SK-N-DZ (cell line): ENCODE measurements at regions not wholly inside any gene's neighbourhood (a gene's known extent, or its start where the extent isn't known, plus 50 kb on each side); places are given as distances from the start of the nearest gene placed in this dataset.
"Not testable (repeated sequence)": the region's sequence is repeated elsewhere in the genome, so short reads cannot be mapped to it uniquely, and the experiment has no call there.

ENCODE experiments used
- DNase-seq: peaks from one replicate; pipeline ENCODE4 v3.0.0-alpha.2; 2015; ENCODE audit warnings: low spot score

GRCh38 chr1:245031041-245031440 is 123.7 kb upstream of the KIF26B start:
- DNase-seq, result no peak

DNA sequence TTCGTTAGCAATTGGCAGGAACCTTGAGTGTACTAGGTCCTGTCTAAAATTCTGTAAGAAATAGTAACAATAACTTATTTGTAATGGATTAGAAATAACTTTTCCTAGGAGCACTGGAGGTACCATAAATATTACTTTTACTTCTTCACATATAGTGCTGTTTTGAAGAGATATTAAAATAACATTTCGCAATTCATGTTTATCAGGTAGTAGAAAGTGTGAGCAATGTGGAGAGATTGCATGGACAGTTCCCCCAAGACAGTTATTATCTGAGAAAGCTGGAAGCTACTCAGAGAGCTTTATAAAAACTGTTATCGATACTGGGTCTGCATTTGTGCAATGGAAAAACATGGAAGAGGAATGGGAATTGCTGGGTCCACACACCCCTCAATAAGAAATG is 128.5 kb upstream of the KIF26B start:
- no peak for DNase-seq

- DNase-seq, result no peak
Observed at GRCh38 chr1:245025525-245025924, 129.3 kb upstream of the KIF26B start.

- DNase-seq, result no peak
Observed at GRCh38 chr1:245023222-245023621, 131.6 kb upstream of the KIF26B start.

- DNase-seq, result peak; percentile 45
Observed at GRCh38 chr1:245019910-245020486, 134.8 kb upstream of the KIF26B start.

- no peak for DNase-seq
Observed at GRCh38 chr1:245016700-245017099, 138.1 kb upstream of the KIF26B start.

GRCh38 chr1:245015031-245015430 is 139.8 kb upstream of the KIF26B start:
- no peak for DNase-seq

GRCh38 chr1:245014247-245015029 is 140.3 kb upstream of the KIF26B start:
- no peak for DNase-seq

DNA sequence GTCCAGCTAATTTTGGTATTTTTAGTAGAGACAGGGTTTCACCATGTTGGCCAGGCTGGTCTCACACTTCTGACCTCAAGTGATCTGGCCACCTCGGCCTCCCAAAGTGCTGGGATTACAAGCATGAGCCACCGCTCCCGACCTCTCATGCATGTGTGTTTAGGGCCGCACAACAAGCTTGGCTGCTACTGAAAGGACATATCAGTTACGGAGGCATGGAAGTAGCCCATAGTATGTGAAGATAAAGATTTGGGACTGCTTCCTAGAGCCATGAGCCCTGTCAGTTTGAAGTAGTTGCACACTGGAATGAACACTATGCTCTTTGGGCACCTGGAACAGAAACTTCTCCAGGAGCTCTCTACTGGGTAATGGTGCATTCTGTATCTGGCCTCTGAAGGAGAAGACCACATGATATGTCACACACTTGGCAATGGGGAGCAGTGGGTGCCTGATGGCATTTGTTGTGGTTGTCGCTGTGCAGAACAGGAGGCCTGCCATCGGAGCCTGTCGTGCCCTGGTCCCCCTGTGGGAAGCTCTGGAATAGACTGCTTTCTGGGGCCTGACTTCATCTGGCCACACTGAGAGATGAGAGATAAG is 144.7 kb upstream of the KIF26B start:
- no peak for DNase-seq

DNA sequence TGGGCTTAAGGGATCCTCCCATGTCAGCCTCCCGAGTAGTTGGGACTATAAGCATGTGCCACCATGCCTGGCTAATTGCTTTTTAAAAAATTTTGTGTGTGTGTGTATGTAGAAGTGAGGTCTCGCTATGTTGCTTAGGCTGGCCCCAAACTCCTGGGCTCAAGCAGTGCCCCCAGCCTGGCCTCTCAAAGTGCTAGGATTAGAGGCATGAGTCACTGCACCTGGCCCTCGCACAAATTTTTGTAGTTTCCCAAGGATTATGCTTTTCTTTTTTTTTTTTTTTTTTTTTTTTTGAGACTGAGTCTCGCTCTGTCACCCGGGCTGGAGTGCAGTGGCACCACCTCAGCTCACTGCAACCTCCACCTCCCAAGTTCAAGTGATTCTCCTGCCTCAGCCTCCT is 144.4 kb upstream of the HNRNPU start:
- DNase-seq, result no peak

DNA sequence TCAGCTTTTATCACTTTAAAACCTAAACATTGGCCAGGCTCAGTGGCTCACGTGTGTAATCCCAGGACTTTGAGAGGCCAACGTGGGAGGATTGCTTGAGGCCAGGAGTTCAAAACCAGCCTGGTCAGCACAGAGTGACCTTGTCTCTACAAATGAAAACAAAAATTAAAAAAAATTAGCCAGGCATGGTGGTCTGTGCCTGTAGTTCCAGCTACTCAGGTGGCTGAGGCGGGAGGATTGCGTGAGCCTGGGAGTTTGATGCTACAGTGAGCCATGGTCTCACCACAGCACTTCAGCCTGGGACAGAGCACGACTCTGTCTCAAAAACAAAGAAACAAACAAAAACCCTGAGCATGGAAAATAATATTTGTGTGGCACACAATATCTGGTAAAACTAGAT is 143.5 kb upstream of the HNRNPU start:
- no peak for DNase-seq

DNA sequence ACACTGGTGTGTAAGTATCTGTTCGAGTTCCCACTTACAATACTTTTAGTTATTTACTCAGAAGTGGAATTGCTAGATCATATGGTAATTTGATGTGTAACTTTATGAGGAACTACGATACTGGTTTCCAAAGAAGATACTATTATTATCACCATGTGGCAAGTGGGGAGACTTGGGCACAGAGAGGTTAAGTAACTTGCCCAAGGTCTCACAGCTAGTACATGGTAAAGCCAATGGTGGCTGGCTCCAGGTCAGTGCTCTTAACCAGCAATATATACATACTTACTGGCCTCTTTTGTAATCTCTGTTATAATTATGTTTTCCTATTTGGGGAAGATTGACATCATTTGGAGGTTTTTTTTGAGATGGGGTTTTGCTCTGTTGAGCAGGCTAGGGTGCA is 138.9 kb upstream of the HNRNPU start:
- no peak for DNase-seq

DNA sequence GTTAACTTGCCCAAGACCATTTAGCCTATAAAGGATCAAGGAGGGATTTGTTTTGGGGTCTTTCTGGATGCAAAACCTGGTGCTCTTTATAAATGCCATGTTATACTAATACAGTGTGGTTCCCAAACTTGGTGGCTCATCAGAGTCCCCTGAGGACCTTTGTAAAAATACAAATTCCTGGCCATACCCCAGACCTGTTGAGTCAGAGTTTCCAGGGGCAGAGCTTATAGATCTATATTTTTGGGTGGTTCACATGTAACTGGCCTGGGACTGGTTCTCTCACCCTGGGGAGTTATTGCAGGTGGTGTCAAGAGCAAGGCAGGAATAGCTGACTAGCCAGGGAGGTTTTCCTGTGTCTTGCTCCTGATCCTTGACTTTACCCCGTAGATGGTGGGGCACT is 136.9 kb upstream of the HNRNPU start:
- no peak for DNase-seq

DNA sequence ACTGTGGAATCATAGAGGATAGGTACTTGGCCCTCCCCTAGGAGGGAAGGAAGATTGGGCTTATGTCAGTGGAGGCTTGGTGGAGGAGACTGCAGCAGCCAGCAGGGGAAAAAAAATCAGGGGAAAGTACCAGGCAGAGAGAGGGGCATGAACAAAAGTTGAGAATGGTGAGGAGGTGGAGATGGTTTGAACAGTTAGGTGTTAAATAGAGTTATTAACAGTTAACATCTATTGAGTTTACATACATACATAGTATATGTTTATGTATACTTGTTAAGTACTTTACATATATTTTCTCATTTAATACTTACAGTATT is 136.5 kb upstream of the HNRNPU start:
- DNase-seq, result no peak

DNA sequence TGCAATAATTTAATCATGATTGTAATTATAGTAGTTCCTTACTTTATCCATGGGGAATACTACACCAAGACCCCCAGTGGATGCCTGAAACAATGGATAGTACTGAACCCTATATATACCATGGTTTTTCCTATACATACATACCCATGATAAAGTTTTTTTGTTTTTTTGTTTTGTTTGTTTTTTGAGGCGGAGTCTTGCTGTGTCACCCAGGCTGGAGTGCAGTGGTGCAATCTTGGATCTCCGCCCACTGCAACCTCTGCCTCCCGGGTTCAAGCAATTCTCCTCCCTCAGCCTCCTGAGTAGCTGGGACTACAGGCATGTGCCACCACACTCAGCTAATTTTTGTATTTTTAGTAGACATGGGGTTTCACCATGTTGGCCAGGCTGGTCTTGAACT is 135.3 kb upstream of the HNRNPU start:
- not testable (repeated sequence) for DNase-seq

DNA sequence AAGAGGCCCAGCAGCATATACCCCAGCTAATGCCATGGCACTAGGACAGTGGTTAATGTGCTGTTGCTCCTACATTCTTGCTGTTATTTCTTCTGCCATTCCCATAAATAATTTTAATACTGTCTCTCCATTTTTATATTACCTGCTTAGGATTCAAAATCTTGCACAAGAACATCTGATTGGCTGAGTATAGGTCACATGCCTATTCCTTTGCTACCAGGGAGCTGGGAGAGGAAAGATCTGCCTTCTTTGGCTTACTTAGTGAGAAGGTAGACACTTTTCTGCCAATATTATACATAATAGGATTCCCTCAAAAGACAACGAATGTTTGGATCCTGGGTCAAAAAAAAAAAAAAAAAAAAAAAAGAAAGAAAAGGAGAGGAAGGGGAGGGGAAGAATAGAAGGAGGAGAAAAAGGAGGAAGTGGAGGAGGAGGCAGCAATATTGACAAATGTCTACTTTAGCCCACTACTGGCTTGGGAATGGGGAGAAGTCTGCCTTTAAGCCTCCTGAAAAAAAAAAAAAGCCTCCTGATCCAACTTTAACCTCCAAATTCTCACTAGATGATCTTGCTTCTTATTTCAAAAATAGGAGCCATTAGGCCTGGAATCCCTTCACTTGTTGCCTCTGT is 134.5 kb upstream of the HNRNPU start:
- DNase-seq, result no peak

- DNase-seq, result no peak
Observed at GRCh38 chr1:244995602-244996400, 131.5 kb upstream of the HNRNPU start.

GRCh38 chr1:244992833-244993232 is 128.5 kb upstream of the HNRNPU start:
- no peak for DNase-seq

DNA sequence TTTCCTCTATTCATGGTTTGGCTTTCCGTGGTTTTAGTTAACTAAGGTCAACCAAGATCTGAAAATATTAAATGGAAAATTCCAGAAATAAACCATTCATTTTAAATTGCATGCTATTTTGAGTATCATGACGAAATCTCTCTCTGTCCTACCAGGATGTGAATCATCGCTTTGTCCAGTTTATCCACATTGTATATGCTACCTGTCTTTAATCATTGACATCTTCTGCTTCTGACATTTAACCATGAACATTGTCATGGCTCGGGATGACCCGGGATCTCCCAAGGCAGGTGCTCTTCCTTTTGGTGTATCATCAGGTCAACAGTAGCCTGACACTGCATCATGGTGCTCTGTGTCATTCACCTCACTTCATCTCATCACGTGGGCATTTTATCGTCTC is 125.5 kb upstream of the HNRNPU start:
- DNase-seq, result no peak

GRCh38 chr1:244988521-244988920 is 124.2 kb upstream of the HNRNPU start:
- no peak for DNase-seq

- no peak for DNase-seq
Observed at GRCh38 chr1:244980605-244981004, 116.3 kb upstream of the HNRNPU start.

- no peak for DNase-seq
Observed at GRCh38 chr1:244974550-244974949, 110.2 kb upstream of the HNRNPU start.
